ENCODE measurements at regions not wholly inside any gene's neighbourhood (a gene's known extent, or its start where the extent isn't known, plus 50 kb on each side); places are given as distances from the start of the nearest gene placed in this dataset.

DNA sequence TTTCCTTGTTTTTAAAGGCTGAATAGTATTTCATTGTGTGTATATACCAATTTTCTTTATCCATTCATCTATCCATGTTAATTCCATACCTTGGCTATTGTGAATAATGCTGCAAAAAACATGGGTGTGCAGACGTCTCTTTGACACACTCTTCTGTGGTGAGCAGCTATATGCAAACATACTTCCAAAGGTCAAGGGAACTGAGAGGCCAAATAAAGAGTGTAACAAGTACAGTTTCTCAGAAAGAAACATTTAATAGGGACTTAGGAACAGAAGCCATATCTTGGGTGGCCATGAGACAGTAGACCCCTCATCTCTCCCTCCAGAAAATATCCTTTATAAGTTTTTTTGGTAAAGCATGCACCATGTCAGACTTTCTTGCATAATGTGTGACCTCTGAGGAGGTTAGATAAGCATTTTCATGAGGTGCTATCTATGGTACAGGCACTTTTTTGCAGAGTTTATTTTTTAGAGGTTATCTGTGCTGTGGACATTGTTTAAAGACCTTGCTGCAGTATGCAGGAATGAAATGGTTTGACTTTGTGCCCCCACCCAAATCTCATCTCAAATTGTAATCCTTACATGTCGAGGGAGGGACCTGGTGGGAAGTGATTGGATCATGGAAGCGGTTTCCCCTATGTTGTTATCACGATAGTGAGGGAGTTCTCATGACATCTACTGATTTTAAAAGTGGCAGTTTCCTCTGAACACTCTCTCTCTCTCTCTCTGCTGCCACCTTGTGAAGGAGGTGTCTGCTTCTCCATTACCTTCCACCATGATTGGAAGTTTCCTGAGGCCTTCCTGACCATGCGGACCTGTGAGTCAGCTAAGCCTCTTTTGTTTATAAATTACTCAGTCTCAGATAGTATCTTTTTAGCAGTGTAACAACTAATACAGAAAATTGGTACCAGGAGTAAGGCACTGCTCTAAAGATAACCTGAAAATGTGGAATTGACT, 1202.3 kb downstream of the GALC start:
- Histone ChIP-seq H3K9me3 (no peaks in the 10 kb centered on the region), H3K27ac (no peak overlapping the region), H3K27me3 (no peaks in the 10 kb centered on the region), H3K4me1 (no peaks in the 10 kb centered on the region), H3K36me3 (no peaks in the 10 kb centered on the region), H3K4me3 (no peak overlapping the region)
- DNase-seq (ENCODE audit: low spot score in 2 of 2): no peak
- WGBS, 2 donors: 80 to 82% methylated on average over 5 of the region's 5 CpGs
- no peak for TF ChIP-seq EP300 (IDR thresholded peaks at IDR 0.05)
- no peak for TF ChIP-seq POLR2A (IDR thresholded peaks at IDR 0.05)

- TF ChIP-seq CTCF (IDR thresholded peaks at IDR 0.05) (no peak), EP300 (IDR thresholded peaks at IDR 0.05) (no peak)
- DNase-seq (ENCODE audit: low spot score in 2 of 2): no peak
Measured at GRCh38 chr14:86788224-86788623, 1204.8 kb downstream of the GALC start.

DNA sequence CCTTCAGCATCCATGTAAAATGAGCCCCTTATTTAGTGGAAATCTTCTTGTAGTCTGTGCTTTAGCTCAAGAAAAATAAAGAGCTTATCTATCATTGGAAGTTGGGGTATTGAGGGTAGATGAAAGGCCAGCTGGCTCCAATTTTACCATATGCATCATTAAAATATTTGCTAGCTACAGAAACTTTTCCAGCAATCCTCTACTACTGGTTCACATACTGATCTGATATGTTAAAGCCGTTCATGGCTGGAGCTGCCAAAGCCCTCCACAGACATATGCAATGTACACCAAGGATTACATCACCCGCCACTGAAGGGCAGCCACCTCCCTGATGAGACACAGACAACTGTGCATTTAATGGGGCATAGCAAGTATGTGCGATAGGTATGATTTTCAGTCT, 1205.3 kb downstream of the GALC start:
- Histone ChIP-seq H3K36me3 (no peaks in the 10 kb centered on the region), H3K27ac (no peak overlapping the region), H3K27me3 (no peaks in the 10 kb centered on the region), H3K9me3 (no peaks in the 10 kb centered on the region), H3K4me3 (no peak overlapping the region), H3K4me1 (no peaks in the 10 kb centered on the region)
- 79 to 80% methylated on average over 3 of the region's 3 CpGs for WGBS, 2 donors
- no peak for DNase-seq (ENCODE audit: low spot score in 2 of 2)
- TF ChIP-seq EP300 (IDR thresholded peaks at IDR 0.05): no peak

More at GRCh38 chr14:86788224-86788623, 1204.8 kb downstream of the GALC start:
- WGBS, 2 donors: 74 to 77% methylated on average over 1 of the region's 1 CpG
- H3K36me3 ChIP-seq: no peaks in the 10 kb centered on the region
- H3K9me3 ChIP-seq: no peaks in the 10 kb centered on the region
- no peaks in the 10 kb centered on the region for H3K27me3 ChIP-seq
- no peaks in the 10 kb centered on the region for H3K4me1 ChIP-seq
- no peak overlapping the region for H3K27ac ChIP-seq
- H3K4me3 ChIP-seq: no peak overlapping the region

- TF ChIP-seq CTCF (IDR thresholded peaks at IDR 0.05) (no peak), EP300 (IDR thresholded peaks at IDR 0.05) (no peak), POLR2A (IDR thresholded peaks at IDR 0.05) (no peak)
- no peak overlapping the region for H3K4me3 ChIP-seq
- H3K27ac ChIP-seq: no peak overlapping the region
- 76 to 95% methylated on average over 6 of the region's 6 CpGs for WGBS, 2 donors
- H3K4me1 ChIP-seq: peaks cover 0 to 5% (median 0%) of the 10 kb centered on the region in 4 donors
- no peaks in the 10 kb centered on the region for H3K27me3 ChIP-seq
- no peaks in the 10 kb centered on the region for H3K9me3 ChIP-seq
- no peaks in the 10 kb centered on the region for H3K36me3 ChIP-seq
- no peak for DNase-seq (ENCODE audit: low spot score in 2 of 2)
Measured at GRCh38 chr14:86782092-86782580, 1210.8 kb downstream of the GALC start.

- no peaks in the 10 kb centered on the region for H3K36me3 ChIP-seq
- no peak overlapping the region for H3K27ac ChIP-seq
- H3K4me3 ChIP-seq: no peak overlapping the region
- peaks cover 0 to 5% (median 0%) of the 10 kb centered on the region in 4 donors for H3K4me1 ChIP-seq
- 58 to 72% methylated on average over 1 of the region's 1 CpG for WGBS, 2 donors
- DNase-seq (ENCODE audit: low spot score in 2 of 2): no peak
- no peaks in the 10 kb centered on the region for H3K9me3 ChIP-seq
- TF ChIP-seq EP300 (IDR thresholded peaks at IDR 0.05) (no peak), CTCF (IDR thresholded peaks at IDR 0.05) (no peak), POLR2A (IDR thresholded peaks at IDR 0.05) (no peak)
- H3K27me3 ChIP-seq: no peaks in the 10 kb centered on the region
Measured at GRCh38 chr14:86780876-86781510, 1212.0 kb downstream of the GALC start.

DNA sequence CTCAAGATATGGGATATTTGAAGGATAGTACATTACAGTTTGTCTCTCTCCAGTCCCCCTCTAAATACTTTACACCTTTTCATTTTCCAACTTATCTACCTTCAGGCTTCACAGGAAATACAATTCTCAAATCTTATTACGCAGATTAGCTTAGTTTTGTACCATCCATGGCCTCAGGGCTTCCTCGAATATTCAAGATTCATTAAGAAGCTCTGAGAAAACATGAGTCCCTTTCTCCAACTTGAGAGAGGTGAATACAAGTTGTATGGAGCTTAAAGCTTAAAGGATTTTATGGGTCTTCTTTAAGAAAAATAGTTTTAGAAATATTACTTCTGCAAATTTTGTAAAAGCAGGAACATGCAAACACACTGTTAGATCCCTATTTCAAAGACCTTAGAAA, 1212.5 kb downstream of the GALC start:
- Histone ChIP-seq H3K4me1 (peaks cover 0 to 5% (median 0%) of the 10 kb centered on the region in 4 donors), H3K27ac (no peak overlapping the region), H3K27me3 (no peaks in the 10 kb centered on the region), H3K4me3 (no peak overlapping the region), H3K36me3 (no peaks in the 10 kb centered on the region), H3K9me3 (no peaks in the 10 kb centered on the region)
- no peak for DNase-seq (ENCODE audit: low spot score in 2 of 2)
- WGBS, 2 donors: 50 to 92% methylated on average over 2 of the region's 2 CpGs
- no peak for TF ChIP-seq CTCF (IDR thresholded peaks at IDR 0.05)
- TF ChIP-seq POLR2A (IDR thresholded peaks at IDR 0.05): no peak
- TF ChIP-seq EP300 (IDR thresholded peaks at IDR 0.05): no peak
